GM21528 (cell line): ENCODE measurements at regions not wholly inside any gene's neighbourhood (a gene's known extent, or its start where the extent isn't known, plus 50 kb on each side); places are given as distances from the start of the nearest gene placed in this dataset.

Experiments
- ATAC-seq: cut with Tn5 transposase; IDR thresholded peaks from one replicate; pipeline ENCODE4 v1.9.1; 2021; ENCODE audit warnings: mild to moderate bottlenecking, moderate library complexity; ENCODE audit not compliant: unreplicated experiment, low FRiP score

GRCh38 chr6:96460052-96460700, 61.4 kb upstream of the UFL1 start:
- ATAC-seq, result no peak

GRCh38 chr6:96465321-96465903, 56.2 kb upstream of the UFL1 start:
- ATAC-seq, result peak; percentile 44

GRCh38 chr6:96466147-96466863, 55.3 kb upstream of the UFL1 start:
- peak; percentile 57 for ATAC-seq

GRCh38 chr6:96467814-96468213, 53.8 kb upstream of the UFL1 start:
- no peak for ATAC-seq

GRCh38 chr6:96468281-96468680, 53.3 kb upstream of the UFL1 start:
- ATAC-seq, result no peak

- no peak for ATAC-seq
These were observed 52.9 kb upstream of the UFL1 start for GRCh38 chr6:96468681-96469224.

GRCh38 chr6:96469312-96469711, 52.3 kb upstream of the UFL1 start:
- no peak for ATAC-seq

- no peak for ATAC-seq
These were observed 51.3 kb upstream of the UFL1 start for GRCh38 chr6:96470296-96470695.
